K562 (cell line): ENCODE measurements at regions not wholly inside any gene's neighbourhood (a gene's known extent, or its start where the extent isn't known, plus 50 kb on each side); places are given as distances from the start of the nearest gene placed in this dataset.
A peak's percentile ranks its signal among the peaks of the same experiment; 100 is the strongest.

ENCODE experiments used
- ASH1L ChIP-seq: fragments of 450-650 bp; IDR thresholded peaks from 2 replicates; pipeline ENCODE4 v1.6.1; 2018; ENCODE audit warnings: borderline replicate concordance, mild to moderate bottlenecking, low read depth; ENCODE audit not compliant: partially characterized antibody
- ATF6 ChIP-seq: sonication (generic); formaldehyde crosslinking; IDR thresholded peaks from 2 replicates; pipeline ENCODE4 v1.4.0; 2020; ENCODE audit warnings: mild to moderate bottlenecking, missing genetic modification reagents
- BCL6 ChIP-seq: fragments of 250-450 bp; sonication (Bioruptor Pico); IDR thresholded peaks from 2 replicates; pipeline ENCODE4 v1.4.0; 2020
- COPS2 ChIP-seq: fragments of 450-650 bp; conservative IDR thresholded peaks from 2 replicates; pipeline ENCODE4 v1.6.1; 2016; ENCODE audit warnings: mild to moderate bottlenecking, moderate library complexity
- CREM ChIP-seq: IDR thresholded peaks from 2 replicates; pipeline ENCODE4 v1.6.1; 2014; ENCODE audit warnings: antibody characterized with exemption, low read depth
- HDAC1 ChIP-seq, 2 experiments: fragments of 450-650 bp; IDR thresholded peaks; 2 replicates each; pipeline ENCODE4 v1.6.1; 2016 to 2017; ENCODE audit warnings: inconsistent platforms in 1 of 2, mild to moderate bottlenecking in 1 of 2, moderate library complexity in 1 of 2
- HSF4 ChIP-seq: fragments of 250-450 bp; sonication (Bioruptor Pico); IDR thresholded peaks from 2 replicates; pipeline ENCODE4 v2.1.2; 2022; ENCODE audit warnings: mild to moderate bottlenecking, moderate library complexity, borderline replicate concordance
- KLF6 ChIP-seq: fragments of 250-450 bp; sonication (Bioruptor Pico); IDR thresholded peaks from 2 replicates; pipeline ENCODE4 v1.4.0; 2020; ENCODE audit warnings: mild to moderate bottlenecking, moderate library complexity, borderline replicate concordance
- LCOR ChIP-seq: sonication (generic); formaldehyde crosslinking; IDR thresholded peaks from 2 replicates; pipeline ENCODE4 v1.8.0; 2022; ENCODE audit warnings: mild to moderate bottlenecking, missing genetic modification reagents
- PCBP2 ChIP-seq: fragments of 200-400 bp; formaldehyde crosslinking; IDR thresholded peaks from 2 replicates; pipeline ENCODE4 v1.6.1; 2018; ENCODE audit warnings: low read length, low read depth, mild to moderate bottlenecking, moderate library complexity; ENCODE audit not compliant: poor library complexity, severe bottlenecking
- RBM39 ChIP-seq: fragments of 200-400 bp; formaldehyde crosslinking; optimal IDR thresholded peaks from 2 replicates; pipeline ENCODE3; 2018; ENCODE audit warnings: low read depth, low read length
- RUNX1 ChIP-seq: sonication (generic); IDR thresholded peaks from 2 replicates; pipeline ENCODE4 v1.6.1; 2016; ENCODE audit warnings: antibody characterized with exemption, low read depth
- SFPQ ChIP-seq: fragments of 200-400 bp; formaldehyde crosslinking; IDR thresholded peaks from 2 replicates; pipeline ENCODE4 v1.6.1; 2017; ENCODE audit warnings: mild to moderate bottlenecking, low read depth, low read length, moderate library complexity
- SMAD2 ChIP-seq: fragments of 150-350 bp; IDR thresholded peaks from 2 replicates; pipeline ENCODE4 v1.6.1; 2014; ENCODE audit warnings: low read depth, mild to moderate bottlenecking, low read length
- ZBTB7A ChIP-seq: IDR thresholded peaks from 2 replicates; pipeline ENCODE4 v1.6.1; 2011; ENCODE audit warnings: low read depth, mild to moderate bottlenecking, low read length, moderate library complexity, borderline replicate concordance; ENCODE audit not compliant: control insufficient read depth
- ZNF280A ChIP-seq: fragments of 450-650 bp; IDR thresholded peaks from 2 replicates; pipeline ENCODE4 v1.6.1; 2018; ENCODE audit warnings: mild to moderate bottlenecking, low read depth; ENCODE audit not compliant: partially characterized antibody
- ZNF518B ChIP-seq: fragments of 250-450 bp; sonication (Bioruptor Pico); IDR thresholded peaks from 2 replicates; pipeline ENCODE4 v1.5.0; 2021; ENCODE audit warnings: mild to moderate bottlenecking, moderate library complexity
- ZNF589 ChIP-seq: fragments of 200-800 bp; sonication (Bioruptor generic); IDR thresholded peaks from 2 replicates; pipeline ENCODE4 v1.6.1; 2016; ENCODE audit warnings: low read depth, missing genetic modification characterization, missing compliant biosample characterization

- TF ChIP-seq ATF6 (no peak), ZNF518B (CRISPR knock-in tag) (no peak), KLF6 (no peak), BCL6 (CRISPR knock-in tag) (0 out of 2 replicates have a peak, but pooled peaks have one; percentile 34), SFPQ (no peak), ZBTB7A (0 out of 2 replicates have a peak, but pooled peaks have one; percentile 37), RBM39 (no peak), ASH1L (no peak), HDAC1 (IDR thresholded peaks at IDR 0.05) (peak in 1 of 2 experiments; percentile 67; a peak in 2 of 4 replicates), SMAD2 (no peak), ZNF280A (no peak), COPS2 (no peak), CREM (peak; percentile 11; the same call in 1 of the 2 replicates), LCOR (no peak; the same call in 1 of the 2 replicates), RUNX1 (no peak), ZNF589 (CRISPR knock-in tag) (no peak), HSF4 (no peak), PCBP2 (no peak)
These were observed 166.2 kb downstream of the TRIM27 start (continued) for GRCh38 chr6:28757429-28758045.
